SK-N-SH (cell line): ENCODE measurements at regions not wholly inside any gene's neighbourhood (a gene's known extent, or its start where the extent isn't known, plus 50 kb on each side); places are given as distances from the start of the nearest gene placed in this dataset.

Source experiments
- CTCF ChIA-PET: fragments of 300-600, 350-600 bp; formaldehyde crosslinking; extraction: SDS; loops from one replicate; lab custom pipeline; 2021; lab: Yijun Ruan, JAX
- POLR2A ChIA-PET: fragments of 350-600 bp; sonication (Branson Sonifier 250); formaldehyde crosslinking; extraction: SDS; loops from one replicate; lab custom pipeline; 2020; ENCODE audit warnings: antibody characterized with exemption, inconsistent platforms; lab: Yijun Ruan, JAX
- DNase-seq: peaks from one replicate; pipeline ENCODE4 v3.0.0; 2012
- H2AFZ ChIP-seq: fragments of 200-600 bp; sonication (generic); 2 replicates; pipeline ENCODE4 v1.8.1; 2016; ENCODE audit warnings: antibody characterized with exemption, mild to moderate bottlenecking, low read depth
- H3F3A ChIP-seq: fragments of 200-600 bp; sonication (generic); replicated peaks from 2 replicates; pipeline ENCODE3; 2016; ENCODE audit warnings: antibody characterized with exemption, mild to moderate bottlenecking; ENCODE audit not compliant: insufficient read depth
- H3K27ac ChIP-seq, 2 experiments: fragments of 200-500 bp in 1 of 2; fragments of 200-600 bp in 1 of 2; sonication (Bioruptor generic) in 1 of 2; sonication (generic), shearing (Covaris generic) in 1 of 2; 2 replicates each; pipeline versions ENCODE4 v1.5.1 to v1.6.1; 2014 to 2016; ENCODE audit warnings: low read depth in 2 of 2, inconsistent platforms in 1 of 2, low read length in 1 of 2, mild to moderate bottlenecking in 1 of 2, mixed read lengths in 1 of 2
- H3K27me3 ChIP-seq: fragments of 200-600 bp; sonication (generic), shearing (Covaris generic); 2 replicates; pipeline ENCODE4 v1.6.1; 2016; ENCODE audit warnings: mixed run types; ENCODE audit not compliant: insufficient read depth
- H3K36me3 ChIP-seq, 2 experiments: fragments of 200-500 bp in 1 of 2; fragments of 200-600 bp in 1 of 2; sonication (Bioruptor generic) in 1 of 2; sonication (generic) in 1 of 2; replicated peaks in 1 of 2; 2 replicates each; pipeline versions ENCODE3 to v1.5.1; 2014 to 2016; ENCODE audit warnings: low read length in 1 of 2, mild to moderate bottlenecking in 1 of 2; ENCODE audit not compliant: insufficient read depth in 2 of 2, control insufficient read depth in 1 of 2
- H3K4me1 ChIP-seq, 2 experiments: fragments of 200-500 bp in 1 of 2; fragments of 200-600 bp in 1 of 2; sonication (Bioruptor generic) in 1 of 2; sonication (generic), shearing (Covaris generic) in 1 of 2; 2 replicates each; pipeline versions ENCODE4 v1.5.1 to v1.6.1; 2014 to 2016; ENCODE audit warnings: low read depth in 1 of 2, low read length in 1 of 2, mixed run types in 1 of 2; ENCODE audit not compliant: insufficient read depth in 2 of 2, control insufficient read depth in 1 of 2
- H3K4me2 ChIP-seq: fragments of 200-600 bp; sonication (generic), shearing (Covaris generic); 2 replicates; pipeline ENCODE4 v1.6.1; 2017; ENCODE audit warnings: mixed run types
- H3K4me3 ChIP-seq, 2 experiments: fragments of 200-500 bp in 1 of 2; fragments of 200-600 bp in 1 of 2; sonication (Bioruptor generic) in 1 of 2; sonication (generic), shearing (Covaris generic) in 1 of 2; 2 replicates each; pipeline versions ENCODE4 v1.5.1 to v1.8.1; 2014 to 2016; ENCODE audit warnings: low read depth in 2 of 2, inconsistent platforms in 1 of 2, low read length in 1 of 2, mild to moderate bottlenecking in 1 of 2, mixed read lengths in 1 of 2, moderate library complexity in 1 of 2
- H3K79me2 ChIP-seq: fragments of 200-600 bp; sonication (generic); 2 replicates; pipeline ENCODE4 v1.8.1; 2017; ENCODE audit warnings: mild to moderate bottlenecking; ENCODE audit not compliant: insufficient read depth
- H3K9ac ChIP-seq: fragments of 200-600 bp; sonication (generic); 2 replicates; pipeline ENCODE4 v1.6.1; 2017; ENCODE audit warnings: mixed run types
- H3K9me2 ChIP-seq: fragments of 200-600 bp; sonication (generic); 2 replicates; pipeline ENCODE4 v1.6.1; 2017; ENCODE audit warnings: mixed run types
- H3K9me3 ChIP-seq: fragments of 200-600 bp; sonication (generic); 2 replicates; pipeline ENCODE4 v1.6.1; 2017; ENCODE audit warnings: mixed run types, mild to moderate bottlenecking, moderate library complexity
- H4K20me1 ChIP-seq: fragments of 200-600 bp; sonication (generic); 2 replicates; pipeline ENCODE4 v1.6.1; 2017; ENCODE audit warnings: mild to moderate bottlenecking, mixed run types; ENCODE audit not compliant: insufficient read depth
- CHD2 ChIP-seq: fragments of 150-350 bp; IDR thresholded peaks from 2 replicates; pipeline ENCODE4 v1.6.1; 2018; ENCODE audit warnings: low read length; ENCODE audit not compliant: partially characterized antibody
- EZH2phosphoT487 ChIP-seq: fragments of 200-600 bp; sonication (generic); IDR thresholded peaks from 2 replicates; pipeline ENCODE4 v1.6.1; 2017; ENCODE audit warnings: low read depth, mixed run types, mild to moderate bottlenecking, antibody characterized with exemption, moderate library complexity, borderline replicate concordance
- FOXJ3 ChIP-seq: sonication (generic); formaldehyde crosslinking; IDR thresholded peaks from 2 replicates; pipeline ENCODE4 v1.5.1; 2020; ENCODE audit warnings: mild to moderate bottlenecking, missing genetic modification reagents
- GATA2 ChIP-seq: sonication (generic); formaldehyde crosslinking; IDR thresholded peaks from 2 replicates; pipeline ENCODE4 v1.5.0; 2020; ENCODE audit warnings: mild to moderate bottlenecking, missing genetic modification reagents
- JUND ChIP-seq: IDR thresholded peaks from 2 replicates; pipeline ENCODE4 v1.4.0; 2012
- MXI1 ChIP-seq: IDR thresholded peaks from 2 replicates; pipeline ENCODE4 v1.6.1; 2012; ENCODE audit warnings: mild to moderate bottlenecking, low read depth, low read length, improper control_type of control experiment
- NRF1 ChIP-seq: IDR thresholded peaks from 2 replicates; pipeline ENCODE4 v1.6.1; 2012; ENCODE audit warnings: low read depth, mild to moderate bottlenecking, low read length
- SIN3A ChIP-seq: IDR thresholded peaks from 2 replicates; pipeline ENCODE4 v1.6.1; 2012; ENCODE audit warnings: low read depth, mild to moderate bottlenecking, low read length, moderate library complexity, borderline replicate concordance
- SMC3 ChIP-seq: IDR thresholded peaks from 2 replicates; pipeline ENCODE4 v1.6.1; 2012; ENCODE audit warnings: low read depth, low read length, improper control_type of control experiment
- TCF12 ChIP-seq: IDR thresholded peaks from 2 replicates; pipeline ENCODE4 v1.4.0; 2012
- YY1 ChIP-seq: IDR thresholded peaks from 2 replicates; pipeline ENCODE4 v1.4.0; 2012; ENCODE audit warnings: low read depth, mild to moderate bottlenecking
- WGBS: methylation state at CpG from one replicate; pipeline ENCODE4 v1.1.6; 2017; ENCODE audit warnings: low lambda C conversion rate; 5-methylcytosine and 5-hydroxymethylcytosine counted together
- TF ChIP-seq, protein P1 (sequence below): fragments of 200-600 bp; sonication (generic); IDR thresholded peaks from 2 replicates; pipeline ENCODE4 v1.6.1; 2017; ENCODE audit warnings: antibody characterized with exemption, mild to moderate bottlenecking, moderate library complexity
- TF ChIP-seq, protein P2 (sequence below): IDR thresholded peaks from 2 replicates; pipeline ENCODE4 v1.4.0; 2012; ENCODE audit warnings: low read depth
- TF ChIP-seq, protein P3 (sequence below): IDR thresholded peaks from 2 replicates; pipeline ENCODE4 v1.4.0; 2012; ENCODE audit warnings: low read depth, borderline replicate concordance
- TF ChIP-seq, protein P4 (sequence below): fragments of 150-350 bp; IDR thresholded peaks from 2 replicates; pipeline ENCODE4 v1.6.1; 2016; ENCODE audit warnings: mild to moderate bottlenecking, low read depth, low read length
- TF ChIP-seq, protein P5 (sequence below): IDR thresholded peaks from 2 replicates; pipeline ENCODE4 v1.4.0; 2012; ENCODE audit warnings: low read depth, borderline replicate concordance
- TF ChIP-seq, protein P6 (sequence below): IDR thresholded peaks from 2 replicates; pipeline ENCODE4; 2012
- TF ChIP-seq, protein P7 (sequence below): IDR thresholded peaks from 2 replicates; pipeline ENCODE4 v1.6.1; 2012; ENCODE audit warnings: mild to moderate bottlenecking, low read depth, low read length, moderate library complexity

DNA sequence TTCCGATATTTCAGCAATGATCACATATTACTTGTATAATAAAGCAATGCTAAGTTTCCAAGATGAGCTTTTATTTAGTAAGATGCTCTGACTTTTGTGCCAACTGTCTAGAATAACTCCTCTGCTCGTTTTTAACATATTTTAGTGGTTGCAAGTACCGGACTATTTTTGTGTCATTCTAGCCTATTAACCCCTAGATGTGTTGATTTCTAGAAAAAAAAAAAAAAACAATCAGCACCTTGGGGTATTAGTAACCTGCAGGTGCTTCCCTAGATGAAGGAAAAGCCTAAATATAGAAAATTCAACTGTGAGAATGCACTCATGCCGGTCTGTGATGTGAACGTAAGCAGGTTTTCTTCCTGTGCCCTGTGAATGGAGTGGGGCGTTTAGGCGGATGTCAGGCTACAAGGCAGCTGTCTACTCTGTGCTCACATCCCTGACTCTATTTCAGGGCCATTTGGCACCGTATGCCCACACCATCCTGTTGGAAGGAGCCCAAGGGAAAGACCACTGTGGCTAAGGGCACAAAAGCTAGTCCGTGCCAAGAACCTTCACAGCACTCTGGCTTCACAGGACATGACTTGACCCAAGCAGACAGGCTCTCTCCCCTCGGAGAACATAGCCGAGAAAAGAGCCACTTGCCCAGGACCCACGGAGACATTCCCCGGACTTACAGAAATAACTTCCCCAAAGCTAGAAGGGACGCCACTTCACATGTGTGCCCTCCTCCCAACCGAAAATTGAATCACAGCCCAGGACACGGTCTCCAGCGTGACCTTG lies 60.9 kb upstream of the AGAP1 start:
- CTCF ChIA-PET: interaction anchor here (1.1 to 1.4 kb wide), 3 partner anchors 11 to 69 kb away, joined by 3 to 5 read pairs (median 5); no protein-coding TSS in a partner anchor
- Histone ChIP-seq H3K4me1 (no peaks in the 10 kb centered on the region), H3K4me2 (no peak overlapping the region), H3K36me3 (no peaks in the 10 kb centered on the region), H3K9me3 (no peaks in the 10 kb centered on the region), H3F3A (no peaks in the 10 kb centered on the region), H3K27me3 (no peaks in the 10 kb centered on the region; the same call in 1 of the 2 replicates), H3K9ac (no peak overlapping the region), H3K79me2 (no peaks in the 10 kb centered on the region), H3K4me3 (no peak overlapping the region), H3K9me2 (no peaks in the 10 kb centered on the region), H4K20me1 (no peaks in the 10 kb centered on the region), H3K27ac (no peak overlapping the region), H2AFZ (no peak overlapping the region)
- WGBS: 63% methylated on average over 16 of the region's 17 CpGs
- no peak for DNase-seq
- TF ChIP-seq NRF1 (no peak), CHD2 (no peak), SIN3A (no peak), TCF12 (no peak), SMC3 (no peak), FOXJ3 (CRISPR knock-in tag) (no peak), YY1 (no peak), JUND (no peak), MXI1 (no peak), EZH2phosphoT487 (no peak), GATA2 (no peak)
- TF ChIP-seq, protein P1, sequence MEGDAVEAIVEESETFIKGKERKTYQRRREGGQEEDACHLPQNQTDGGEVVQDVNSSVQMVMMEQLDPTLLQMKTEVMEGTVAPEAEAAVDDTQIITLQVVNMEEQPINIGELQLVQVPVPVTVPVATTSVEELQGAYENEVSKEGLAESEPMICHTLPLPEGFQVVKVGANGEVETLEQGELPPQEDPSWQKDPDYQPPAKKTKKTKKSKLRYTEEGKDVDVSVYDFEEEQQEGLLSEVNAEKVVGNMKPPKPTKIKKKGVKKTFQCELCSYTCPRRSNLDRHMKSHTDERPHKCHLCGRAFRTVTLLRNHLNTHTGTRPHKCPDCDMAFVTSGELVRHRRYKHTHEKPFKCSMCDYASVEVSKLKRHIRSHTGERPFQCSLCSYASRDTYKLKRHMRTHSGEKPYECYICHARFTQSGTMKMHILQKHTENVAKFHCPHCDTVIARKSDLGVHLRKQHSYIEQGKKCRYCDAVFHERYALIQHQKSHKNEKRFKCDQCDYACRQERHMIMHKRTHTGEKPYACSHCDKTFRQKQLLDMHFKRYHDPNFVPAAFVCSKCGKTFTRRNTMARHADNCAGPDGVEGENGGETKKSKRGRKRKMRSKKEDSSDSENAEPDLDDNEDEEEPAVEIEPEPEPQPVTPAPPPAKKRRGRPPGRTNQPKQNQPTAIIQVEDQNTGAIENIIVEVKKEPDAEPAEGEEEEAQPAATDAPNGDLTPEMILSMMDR: no peak
- TF ChIP-seq, protein P2, sequence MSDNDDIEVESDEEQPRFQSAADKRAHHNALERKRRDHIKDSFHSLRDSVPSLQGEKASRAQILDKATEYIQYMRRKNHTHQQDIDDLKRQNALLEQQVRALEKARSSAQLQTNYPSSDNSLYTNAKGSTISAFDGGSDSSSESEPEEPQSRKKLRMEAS: no peak
- TF ChIP-seq, protein P3, sequence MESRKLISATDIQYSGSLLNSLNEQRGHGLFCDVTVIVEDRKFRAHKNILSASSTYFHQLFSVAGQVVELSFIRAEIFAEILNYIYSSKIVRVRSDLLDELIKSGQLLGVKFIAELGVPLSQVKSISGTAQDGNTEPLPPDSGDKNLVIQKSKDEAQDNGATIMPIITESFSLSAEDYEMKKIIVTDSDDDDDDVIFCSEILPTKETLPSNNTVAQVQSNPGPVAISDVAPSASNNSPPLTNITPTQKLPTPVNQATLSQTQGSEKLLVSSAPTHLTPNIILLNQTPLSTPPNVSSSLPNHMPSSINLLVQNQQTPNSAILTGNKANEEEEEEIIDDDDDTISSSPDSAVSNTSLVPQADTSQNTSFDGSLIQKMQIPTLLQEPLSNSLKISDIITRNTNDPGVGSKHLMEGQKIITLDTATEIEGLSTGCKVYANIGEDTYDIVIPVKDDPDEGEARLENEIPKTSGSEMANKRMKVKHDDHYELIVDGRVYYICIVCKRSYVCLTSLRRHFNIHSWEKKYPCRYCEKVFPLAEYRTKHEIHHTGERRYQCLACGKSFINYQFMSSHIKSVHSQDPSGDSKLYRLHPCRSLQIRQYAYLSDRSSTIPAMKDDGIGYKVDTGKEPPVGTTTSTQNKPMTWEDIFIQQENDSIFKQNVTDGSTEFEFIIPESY: no peak
- TF ChIP-seq, protein P4, sequence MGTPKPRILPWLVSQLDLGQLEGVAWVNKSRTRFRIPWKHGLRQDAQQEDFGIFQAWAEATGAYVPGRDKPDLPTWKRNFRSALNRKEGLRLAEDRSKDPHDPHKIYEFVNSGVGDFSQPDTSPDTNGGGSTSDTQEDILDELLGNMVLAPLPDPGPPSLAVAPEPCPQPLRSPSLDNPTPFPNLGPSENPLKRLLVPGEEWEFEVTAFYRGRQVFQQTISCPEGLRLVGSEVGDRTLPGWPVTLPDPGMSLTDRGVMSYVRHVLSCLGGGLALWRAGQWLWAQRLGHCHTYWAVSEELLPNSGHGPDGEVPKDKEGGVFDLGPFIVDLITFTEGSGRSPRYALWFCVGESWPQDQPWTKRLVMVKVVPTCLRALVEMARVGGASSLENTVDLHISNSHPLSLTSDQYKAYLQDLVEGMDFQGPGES: no peak
- TF ChIP-seq, protein P5, sequence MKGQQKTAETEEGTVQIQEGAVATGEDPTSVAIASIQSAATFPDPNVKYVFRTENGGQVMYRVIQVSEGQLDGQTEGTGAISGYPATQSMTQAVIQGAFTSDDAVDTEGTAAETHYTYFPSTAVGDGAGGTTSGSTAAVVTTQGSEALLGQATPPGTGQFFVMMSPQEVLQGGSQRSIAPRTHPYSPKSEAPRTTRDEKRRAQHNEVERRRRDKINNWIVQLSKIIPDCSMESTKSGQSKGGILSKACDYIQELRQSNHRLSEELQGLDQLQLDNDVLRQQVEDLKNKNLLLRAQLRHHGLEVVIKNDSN: no peak
- TF ChIP-seq, protein P6, sequence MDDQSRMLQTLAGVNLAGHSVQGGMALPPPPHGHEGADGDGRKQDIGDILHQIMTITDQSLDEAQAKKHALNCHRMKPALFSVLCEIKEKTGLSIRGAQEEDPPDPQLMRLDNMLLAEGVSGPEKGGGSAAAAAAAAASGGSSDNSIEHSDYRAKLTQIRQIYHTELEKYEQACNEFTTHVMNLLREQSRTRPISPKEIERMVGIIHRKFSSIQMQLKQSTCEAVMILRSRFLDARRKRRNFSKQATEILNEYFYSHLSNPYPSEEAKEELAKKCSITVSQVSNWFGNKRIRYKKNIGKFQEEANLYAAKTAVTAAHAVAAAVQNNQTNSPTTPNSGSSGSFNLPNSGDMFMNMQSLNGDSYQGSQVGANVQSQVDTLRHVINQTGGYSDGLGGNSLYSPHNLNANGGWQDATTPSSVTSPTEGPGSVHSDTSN: no peak
- TF ChIP-seq, protein P7, sequence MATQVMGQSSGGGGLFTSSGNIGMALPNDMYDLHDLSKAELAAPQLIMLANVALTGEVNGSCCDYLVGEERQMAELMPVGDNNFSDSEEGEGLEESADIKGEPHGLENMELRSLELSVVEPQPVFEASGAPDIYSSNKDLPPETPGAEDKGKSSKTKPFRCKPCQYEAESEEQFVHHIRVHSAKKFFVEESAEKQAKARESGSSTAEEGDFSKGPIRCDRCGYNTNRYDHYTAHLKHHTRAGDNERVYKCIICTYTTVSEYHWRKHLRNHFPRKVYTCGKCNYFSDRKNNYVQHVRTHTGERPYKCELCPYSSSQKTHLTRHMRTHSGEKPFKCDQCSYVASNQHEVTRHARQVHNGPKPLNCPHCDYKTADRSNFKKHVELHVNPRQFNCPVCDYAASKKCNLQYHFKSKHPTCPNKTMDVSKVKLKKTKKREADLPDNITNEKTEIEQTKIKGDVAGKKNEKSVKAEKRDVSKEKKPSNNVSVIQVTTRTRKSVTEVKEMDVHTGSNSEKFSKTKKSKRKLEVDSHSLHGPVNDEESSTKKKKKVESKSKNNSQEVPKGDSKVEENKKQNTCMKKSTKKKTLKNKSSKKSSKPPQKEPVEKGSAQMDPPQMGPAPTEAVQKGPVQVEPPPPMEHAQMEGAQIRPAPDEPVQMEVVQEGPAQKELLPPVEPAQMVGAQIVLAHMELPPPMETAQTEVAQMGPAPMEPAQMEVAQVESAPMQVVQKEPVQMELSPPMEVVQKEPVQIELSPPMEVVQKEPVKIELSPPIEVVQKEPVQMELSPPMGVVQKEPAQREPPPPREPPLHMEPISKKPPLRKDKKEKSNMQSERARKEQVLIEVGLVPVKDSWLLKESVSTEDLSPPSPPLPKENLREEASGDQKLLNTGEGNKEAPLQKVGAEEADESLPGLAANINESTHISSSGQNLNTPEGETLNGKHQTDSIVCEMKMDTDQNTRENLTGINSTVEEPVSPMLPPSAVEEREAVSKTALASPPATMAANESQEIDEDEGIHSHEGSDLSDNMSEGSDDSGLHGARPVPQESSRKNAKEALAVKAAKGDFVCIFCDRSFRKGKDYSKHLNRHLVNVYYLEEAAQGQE: no peak
- POLR2A ChIA-PET: no interaction called here
